PC-9 (cell line): ENCODE measurements at regions not wholly inside any gene's neighbourhood (a gene's known extent, or its start where the extent isn't known, plus 50 kb on each side); places are given as distances from the start of the nearest gene placed in this dataset.

Experiments used
- BruUV-seq: library from RNA; stranded (reverse); fragments of 400-500 nt; replicated peaks from 2 replicates; lab custom pipeline; 2021; lab: Mats Ljungman, UMichigan
- CTCF ChIA-PET: fragments of 300-600 bp; sonication (Branson Sonifier 250); formaldehyde crosslinking; loops from one replicate; lab custom pipeline; 2022; ENCODE audit warnings: antibody characterized with exemption; lab: Charles Lee
- POLR2A ChIA-PET: fragments of 300-600 bp; sonication (Branson Sonifier 250); formaldehyde crosslinking; loops from one replicate; lab custom pipeline; 2022; ENCODE audit warnings: antibody characterized with exemption; ENCODE audit not compliant: unreplicated experiment; lab: Charles Lee
- DNase-seq, 2 experiments: peaks; one replicate each; pipeline versions ENCODE4 v3.0.0 to v3.0.0-alpha.2; 2015 to 2022; ENCODE audit warnings: mixed read lengths in 1 of 2
- H2AFZ ChIP-seq: fragments of 200-600 bp; sonication (generic); 2 replicates; pipeline ENCODE4 v1.8.1; 2017; ENCODE audit warnings: antibody characterized with exemption
- H3F3A ChIP-seq: fragments of 200-600 bp; sonication (generic); 2 replicates; pipeline ENCODE4 v1.8.1; 2017; ENCODE audit warnings: antibody characterized with exemption, mild to moderate bottlenecking, low read depth; ENCODE audit not compliant: insufficient read depth
- H3K27ac ChIP-seq: fragments of 200-600 bp; sonication (generic); 2 replicates; pipeline ENCODE4 v1.6.1; 2016; ENCODE audit warnings: mixed run types
- H3K27me3 ChIP-seq: fragments of 200-600 bp; sonication (generic); 2 replicates; pipeline ENCODE4 v1.6.1; 2016; ENCODE audit warnings: low read depth, mixed run types; ENCODE audit not compliant: insufficient read depth
- H3K36me3 ChIP-seq: fragments of 200-600 bp; sonication (generic); 2 replicates; pipeline ENCODE4 v1.6.1; 2016; ENCODE audit warnings: low read depth, mixed run types
- H3K4me1 ChIP-seq: fragments of 200-600 bp; sonication (generic); replicated peaks from 2 replicates; pipeline ENCODE4 v1.6.1; 2016; ENCODE audit warnings: mixed run types; ENCODE audit not compliant: insufficient read depth
- H3K4me2 ChIP-seq: fragments of 200-600 bp; sonication (generic); 2 replicates; pipeline ENCODE4 v1.6.1; 2017; ENCODE audit warnings: mixed run types
- H3K4me3 ChIP-seq: fragments of 200-600 bp; sonication (generic); 2 replicates; pipeline ENCODE4 v1.6.1; 2016; ENCODE audit warnings: mixed run types
- H3K79me2 ChIP-seq: fragments of 200-600 bp; sonication (generic); 2 replicates; pipeline ENCODE4 v1.6.1; 2017; ENCODE audit warnings: low read depth, mixed run types
- H3K9me2 ChIP-seq: fragments of 200-600 bp; sonication (generic); 2 replicates; pipeline ENCODE4 v1.8.1; 2017; ENCODE audit warnings: mild to moderate bottlenecking; ENCODE audit not compliant: insufficient read depth
- H3K9me3 ChIP-seq: fragments of 200-600 bp; sonication (generic); 2 replicates; pipeline ENCODE4 v1.8.1; 2016; ENCODE audit warnings: low read depth; ENCODE audit not compliant: insufficient read depth
- H4K20me1 ChIP-seq: fragments of 200-600 bp; sonication (generic); 2 replicates; pipeline ENCODE4 v1.8.1; 2017; ENCODE audit not compliant: insufficient read depth
- EZH2 ChIP-seq: fragments of 200-600 bp; sonication (generic); IDR thresholded peaks from 2 replicates; pipeline ENCODE4 v1.8.0; 2017; ENCODE audit warnings: antibody characterized with exemption, low read depth
- intact Hi-C: fragments of 100-400 bp; cut with micrococcal nuclease; formaldehyde crosslinking; loops from one replicate; pipeline ENCODE4 v1.10.0; 2022; ENCODE audit not compliant: unreplicated experiment
- TF ChIP-seq, protein P1 (sequence below): fragments of 200-600 bp; sonication (generic); conservative IDR thresholded peaks from 2 replicates; pipeline ENCODE4 v1.6.1; 2017; ENCODE audit warnings: mixed run types, antibody characterized with exemption, mild to moderate bottlenecking, moderate library complexity

DNA sequence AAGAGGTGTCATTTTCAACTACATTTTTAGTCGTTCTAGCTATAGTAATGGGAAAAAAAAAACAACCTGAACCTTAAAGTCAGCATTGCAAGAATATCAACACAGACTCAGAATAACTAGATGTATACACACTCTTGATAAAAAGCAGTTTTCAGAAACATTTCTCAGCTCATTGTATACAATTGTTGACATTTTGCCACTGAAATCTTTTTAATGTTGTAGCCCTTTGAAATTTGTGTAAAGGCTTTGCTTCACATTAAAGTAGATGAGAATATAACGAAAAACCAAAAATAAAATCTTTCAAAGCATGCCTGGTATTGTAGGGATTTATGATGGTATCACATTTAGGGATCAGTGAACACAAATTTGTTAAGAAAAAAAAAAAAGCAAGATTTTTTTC, 87.2 kb upstream of the SLC10A2 start:
- ChIA-PET POLR2A (no interaction called here), CTCF (no interaction called here)
- intact Hi-C loops = no loop called here
- BruUV-seq = no TSS peak
- H3K27me3 ChIP-seq = no peaks in the 10 kb centered on the region
- H2AFZ ChIP-seq = no peak overlapping the region
- no peak for DNase-seq
- H3K4me3 ChIP-seq = no peak overlapping the region
- TF ChIP-seq, protein P1, sequence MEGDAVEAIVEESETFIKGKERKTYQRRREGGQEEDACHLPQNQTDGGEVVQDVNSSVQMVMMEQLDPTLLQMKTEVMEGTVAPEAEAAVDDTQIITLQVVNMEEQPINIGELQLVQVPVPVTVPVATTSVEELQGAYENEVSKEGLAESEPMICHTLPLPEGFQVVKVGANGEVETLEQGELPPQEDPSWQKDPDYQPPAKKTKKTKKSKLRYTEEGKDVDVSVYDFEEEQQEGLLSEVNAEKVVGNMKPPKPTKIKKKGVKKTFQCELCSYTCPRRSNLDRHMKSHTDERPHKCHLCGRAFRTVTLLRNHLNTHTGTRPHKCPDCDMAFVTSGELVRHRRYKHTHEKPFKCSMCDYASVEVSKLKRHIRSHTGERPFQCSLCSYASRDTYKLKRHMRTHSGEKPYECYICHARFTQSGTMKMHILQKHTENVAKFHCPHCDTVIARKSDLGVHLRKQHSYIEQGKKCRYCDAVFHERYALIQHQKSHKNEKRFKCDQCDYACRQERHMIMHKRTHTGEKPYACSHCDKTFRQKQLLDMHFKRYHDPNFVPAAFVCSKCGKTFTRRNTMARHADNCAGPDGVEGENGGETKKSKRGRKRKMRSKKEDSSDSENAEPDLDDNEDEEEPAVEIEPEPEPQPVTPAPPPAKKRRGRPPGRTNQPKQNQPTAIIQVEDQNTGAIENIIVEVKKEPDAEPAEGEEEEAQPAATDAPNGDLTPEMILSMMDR = no peak
- no peak for TF ChIP-seq EZH2
- no peaks in the 10 kb centered on the region for H3K36me3 ChIP-seq
- no peaks in the 10 kb centered on the region for H3K9me3 ChIP-seq
- H3F3A ChIP-seq = peaks cover 10% of the 10 kb centered on the region
- H3K4me1 ChIP-seq = peaks cover 12% of the 10 kb centered on the region; the same call in 1 of the 2 replicates
- H3K4me2 ChIP-seq = no peak overlapping the region
- H3K27ac ChIP-seq = no peak overlapping the region
- H4K20me1 ChIP-seq = no peaks in the 10 kb centered on the region
- H3K9me2 ChIP-seq = no peaks in the 10 kb centered on the region
- no peaks in the 10 kb centered on the region for H3K79me2 ChIP-seq

DNA sequence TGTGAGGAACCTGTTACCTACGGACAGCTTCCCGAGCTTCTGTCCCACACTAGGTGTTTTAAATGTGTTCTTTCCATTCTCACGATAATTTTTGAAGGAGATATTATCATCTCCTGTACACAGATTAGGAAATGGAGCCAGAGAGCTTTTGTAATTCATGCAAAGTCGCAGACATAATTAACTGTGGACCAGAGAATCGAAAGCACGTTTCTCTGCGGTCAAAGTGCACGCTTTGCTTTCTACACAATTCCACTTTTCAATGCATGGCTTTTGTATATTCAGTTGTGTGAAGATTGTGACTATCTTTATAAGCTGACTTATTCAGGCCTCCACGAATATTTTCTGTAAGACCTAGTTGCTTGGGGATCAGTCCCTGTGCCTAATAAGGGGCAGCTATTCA, 81.7 kb upstream of the SLC10A2 start:
- Histone ChIP-seq H3K9me2 (no peaks in the 10 kb centered on the region), H3K4me1 (no peaks in the 10 kb centered on the region), H3K27ac (no peak overlapping the region), H3K4me3 (no peak overlapping the region), H3K79me2 (no peaks in the 10 kb centered on the region), H4K20me1 (no peaks in the 10 kb centered on the region), H3F3A (no peaks in the 10 kb centered on the region), H3K27me3 (no peaks in the 10 kb centered on the region), H3K4me2 (no peak overlapping the region), H3K36me3 (no peaks in the 10 kb centered on the region), H3K9me3 (no peaks in the 10 kb centered on the region), H2AFZ (no peak overlapping the region)
- no peak for DNase-seq
- CTCF ChIA-PET = no interaction called here
- POLR2A ChIA-PET = no interaction called here
- intact Hi-C loops = no loop called here
- no peak for TF ChIP-seq EZH2
- TF ChIP-seq, protein P1 = no peak
- BruUV-seq = no TSS peak

DNA sequence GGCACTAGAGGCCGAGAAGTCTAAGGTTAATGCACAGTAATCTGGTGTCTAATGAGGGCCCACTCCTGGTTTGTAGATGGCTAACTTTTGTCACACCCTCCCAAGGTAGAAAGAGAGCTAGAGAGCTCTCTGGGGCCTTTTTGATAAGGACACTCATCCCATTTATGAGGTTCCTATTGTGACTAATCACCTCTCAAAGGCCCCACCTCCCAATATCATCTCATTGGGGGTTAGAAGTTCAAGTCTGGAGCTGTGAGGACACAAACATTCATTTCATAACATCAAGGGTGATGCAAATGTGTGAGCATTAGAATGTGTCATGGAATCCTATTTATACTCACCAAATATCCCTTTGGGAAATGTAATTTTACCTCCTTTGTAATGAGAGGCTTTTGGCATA, 79.2 kb upstream of the SLC10A2 start:
- H3K4me2 ChIP-seq = no peak overlapping the region
- CTCF ChIA-PET = no interaction called here
- POLR2A ChIA-PET = no interaction called here
- no TSS peak for BruUV-seq
- H3K36me3 ChIP-seq = no peaks in the 10 kb centered on the region
- intact Hi-C loops = no loop called here
- no peaks in the 10 kb centered on the region for H3K4me1 ChIP-seq
- no peaks in the 10 kb centered on the region for H3K9me2 ChIP-seq
- H3F3A ChIP-seq = no peaks in the 10 kb centered on the region
- H3K4me3 ChIP-seq = no peak overlapping the region
- no peaks in the 10 kb centered on the region for H4K20me1 ChIP-seq
- no peaks in the 10 kb centered on the region for H3K9me3 ChIP-seq
- H3K79me2 ChIP-seq = no peaks in the 10 kb centered on the region
- H3K27me3 ChIP-seq = no peaks in the 10 kb centered on the region
- TF ChIP-seq EZH2 = no peak
- TF ChIP-seq, protein P1 = no peak
- H2AFZ ChIP-seq = no peak overlapping the region; the same call in 1 of the 2 replicates
- DNase-seq = peak in 1 of 2 experiments; percentile 62
- no peak overlapping the region for H3K27ac ChIP-seq
